ENCODE measurements at regions not wholly inside any gene's neighbourhood (a gene's known extent, or its start where the extent isn't known, plus 50 kb on each side); places are given as distances from the start of the nearest gene placed in this dataset.

DNA sequence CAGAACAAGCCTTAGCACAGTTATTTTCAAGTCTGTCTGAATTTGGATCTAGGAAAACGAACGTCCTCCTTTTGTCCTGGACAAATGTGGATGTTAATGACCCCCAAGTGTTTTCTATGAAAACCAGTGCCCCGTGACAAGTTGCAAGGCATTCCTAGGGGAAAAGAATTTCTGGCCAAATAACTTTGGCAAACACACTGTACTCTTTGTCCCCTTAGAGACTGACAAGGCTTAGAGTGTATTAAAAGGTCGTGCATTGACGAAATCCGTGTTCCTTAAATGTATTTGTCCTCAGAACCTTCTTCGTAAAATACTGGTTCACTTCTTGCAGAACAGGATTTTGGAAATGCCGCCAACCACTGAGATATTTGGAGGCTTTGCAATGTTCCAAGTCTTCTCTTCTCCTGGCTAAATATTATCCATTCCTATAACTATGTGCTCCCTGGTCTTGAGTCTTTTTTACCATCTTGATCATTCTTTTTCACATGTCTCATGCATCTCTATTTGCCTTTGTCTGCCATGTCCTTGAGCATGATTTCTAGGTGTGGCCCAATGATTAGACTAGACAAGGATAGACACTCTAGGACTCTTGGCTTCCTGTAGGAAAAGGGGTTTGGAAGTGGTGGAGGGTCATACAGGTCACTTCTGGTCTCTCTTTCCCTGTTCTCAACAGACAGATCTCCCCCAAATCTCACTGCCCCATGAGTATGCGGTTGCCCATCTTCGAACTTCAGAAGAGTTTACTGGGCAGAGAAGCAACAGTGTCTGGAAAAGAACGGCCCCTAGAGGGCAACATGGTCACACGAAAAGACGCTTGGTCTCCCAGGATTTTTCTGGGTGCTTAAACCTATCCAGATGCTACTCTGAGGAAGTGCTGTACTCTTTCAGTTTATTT, 117.5 kb downstream of the EDEM1 start:
- no peak for FAIRE-seq

DNA sequence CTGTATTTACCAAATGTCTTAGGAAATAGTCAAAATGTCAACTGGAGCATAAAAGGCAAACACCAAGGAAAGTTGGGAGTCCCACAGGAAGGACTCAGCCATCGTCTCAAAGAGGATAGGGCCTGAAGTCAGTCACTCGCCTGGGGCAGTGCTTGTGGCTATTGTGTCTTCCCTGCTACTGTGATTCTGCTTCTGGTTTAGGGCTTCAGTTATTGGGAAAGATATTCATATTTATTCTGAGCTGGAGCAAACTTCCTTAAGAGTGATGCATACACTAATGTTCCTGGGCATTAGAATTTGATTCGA, 118.1 kb downstream of the EDEM1 start:
- no peak for FAIRE-seq

GRCh38 chr3:5309171-5309570, 121.7 kb downstream of the EDEM1 start:
- no peak for FAIRE-seq

GRCh38 chr3:5309602-5310001, 122.1 kb downstream of the EDEM1 start:
- no peak for FAIRE-seq

GRCh38 chr3:5310509-5310908, 123.0 kb downstream of the EDEM1 start:
- FAIRE-seq, result no peak

DNA sequence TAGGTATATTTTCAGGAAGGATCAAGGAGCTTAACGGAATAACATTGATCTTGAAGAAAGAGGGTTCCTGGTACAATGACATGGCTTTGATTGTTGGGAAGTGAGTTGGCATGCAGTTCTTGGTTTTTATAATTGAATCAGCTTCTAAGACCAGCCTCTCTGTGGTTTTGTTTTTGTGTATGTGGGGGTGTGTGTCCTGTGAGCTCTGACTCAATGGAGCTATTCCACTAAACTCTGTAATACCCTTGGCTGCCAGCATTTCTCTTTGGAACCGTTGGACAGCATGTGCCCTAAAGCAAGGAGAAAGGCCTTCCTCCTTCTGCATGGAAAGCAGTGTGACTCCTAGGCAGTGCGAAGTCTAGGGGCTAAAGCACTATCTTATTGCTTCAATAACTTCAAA, 124.8 kb downstream of the EDEM1 start:
- FAIRE-seq, result no peak

DNA sequence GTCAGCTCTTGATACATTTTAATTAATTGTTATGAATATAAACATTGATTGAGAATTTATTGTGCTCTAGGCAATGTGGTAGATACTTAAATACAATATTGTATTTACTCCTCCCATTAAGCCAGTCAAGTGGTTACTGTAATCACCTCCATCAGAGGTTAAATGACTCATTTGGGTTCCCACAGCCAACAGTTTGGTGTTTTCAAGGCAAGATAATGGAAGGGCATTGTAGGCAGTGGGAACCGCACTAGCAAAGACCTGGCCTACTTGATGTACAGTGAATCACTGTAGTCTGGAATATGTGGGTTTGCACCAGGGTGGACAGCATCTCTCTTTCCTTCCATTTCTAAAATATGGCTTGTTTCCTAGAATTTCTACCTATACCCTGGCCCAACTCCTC, 127.4 kb downstream of the EDEM1 start:
- FAIRE-seq, result no peak

GRCh38 chr3:5317557-5317956, 130.1 kb downstream of the EDEM1 start:
- FAIRE-seq, result no peak

GRCh38 chr3:5319454-5319853, 131.9 kb downstream of the EDEM1 start:
- no peak for FAIRE-seq

- FAIRE-seq, result no peak
These were observed 134.3 kb downstream of the EDEM1 start for GRCh38 chr3:5321666-5322340.

DNA sequence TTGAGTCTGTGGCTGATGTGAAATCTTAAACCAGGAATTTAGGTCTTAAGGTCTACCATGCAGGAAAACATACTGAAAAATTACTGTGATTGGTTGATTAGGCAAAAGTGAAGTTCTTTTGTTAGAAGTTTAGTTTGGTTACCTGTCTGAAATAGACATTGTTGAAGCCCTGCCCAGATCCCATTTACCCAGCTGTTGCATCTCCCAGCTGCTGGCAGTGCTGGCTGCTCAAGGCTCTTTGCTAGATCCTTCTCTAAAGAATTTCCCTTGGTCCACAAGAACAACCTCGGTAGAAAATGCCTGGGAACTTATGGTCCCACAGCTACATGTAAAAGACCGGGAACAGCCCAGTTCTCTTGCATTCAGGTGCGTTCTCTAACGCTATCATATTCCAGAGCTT, 137.3 kb downstream of the EDEM1 start:
- FAIRE-seq, result no peak

DNA sequence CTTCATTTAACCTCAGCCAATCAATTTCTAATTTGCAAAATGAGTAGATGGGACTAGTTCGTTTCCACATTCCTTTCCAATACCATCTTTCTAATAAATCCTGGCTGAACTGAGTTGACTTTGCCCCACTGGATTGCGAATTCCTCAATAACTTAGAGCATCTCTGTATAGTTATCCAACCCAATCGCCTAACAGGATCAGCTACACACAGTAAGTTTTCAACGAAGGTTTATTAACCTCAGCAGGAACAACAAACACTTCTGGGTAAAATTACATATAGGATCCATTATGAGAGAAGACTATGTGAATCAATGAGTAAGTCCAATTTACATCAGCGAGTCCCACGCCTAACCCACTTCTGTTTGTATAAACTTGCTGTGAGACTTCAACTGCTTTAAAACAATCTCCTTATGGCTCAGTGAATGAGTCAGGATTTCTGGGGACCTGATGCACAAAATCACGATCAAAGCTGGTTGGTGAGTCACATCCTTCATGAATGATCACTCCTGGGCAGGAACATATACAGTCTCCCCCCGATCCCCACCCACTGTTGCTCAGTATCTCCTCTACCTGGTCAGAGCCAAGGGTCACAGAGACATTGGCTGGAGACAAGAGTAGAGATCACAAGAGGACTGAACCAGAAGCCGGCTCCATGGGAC, 142.8 kb downstream of the EDEM1 start:
- no peak for FAIRE-seq

GRCh38 chr3:5331567-5332269, 144.2 kb downstream of the EDEM1 start:
- FAIRE-seq, result no peak

DNA sequence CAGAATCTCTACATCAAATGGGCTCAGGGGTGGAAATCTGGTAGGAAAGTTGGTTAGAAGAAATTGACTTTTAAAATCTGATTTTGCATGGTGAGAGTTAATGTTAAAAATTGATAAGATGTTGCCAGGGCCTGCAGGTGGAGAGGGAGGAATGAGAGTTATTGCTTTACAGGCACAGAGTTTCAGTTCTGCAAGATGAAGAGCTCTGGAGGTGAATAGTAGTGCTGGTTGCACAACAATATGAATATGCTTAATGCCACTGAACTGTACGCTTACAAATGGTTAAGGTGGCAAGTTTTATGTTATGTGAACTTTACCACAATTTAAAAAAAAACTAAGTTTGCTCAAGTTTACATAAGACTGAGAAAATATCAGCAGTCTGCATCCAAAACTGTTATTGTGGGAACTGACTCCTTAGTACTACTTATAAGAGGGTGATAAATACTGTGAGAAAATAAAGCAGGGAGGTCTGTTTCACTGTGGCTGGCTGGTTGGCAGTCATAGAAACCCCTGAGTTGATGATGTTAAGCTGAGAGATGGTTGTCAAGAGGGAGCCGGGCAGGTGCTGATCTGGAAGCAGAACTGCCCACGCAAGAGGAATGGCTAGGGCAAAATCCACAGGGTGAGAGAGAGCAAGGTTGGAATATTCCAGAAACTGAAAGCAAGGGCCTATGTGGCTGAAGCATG, 144.9 kb downstream of the EDEM1 start:
- no peak for FAIRE-seq

- FAIRE-seq, result no peak
These were observed 152.5 kb downstream of the EDEM1 start for GRCh38 chr3:5339967-5340535.

DNA sequence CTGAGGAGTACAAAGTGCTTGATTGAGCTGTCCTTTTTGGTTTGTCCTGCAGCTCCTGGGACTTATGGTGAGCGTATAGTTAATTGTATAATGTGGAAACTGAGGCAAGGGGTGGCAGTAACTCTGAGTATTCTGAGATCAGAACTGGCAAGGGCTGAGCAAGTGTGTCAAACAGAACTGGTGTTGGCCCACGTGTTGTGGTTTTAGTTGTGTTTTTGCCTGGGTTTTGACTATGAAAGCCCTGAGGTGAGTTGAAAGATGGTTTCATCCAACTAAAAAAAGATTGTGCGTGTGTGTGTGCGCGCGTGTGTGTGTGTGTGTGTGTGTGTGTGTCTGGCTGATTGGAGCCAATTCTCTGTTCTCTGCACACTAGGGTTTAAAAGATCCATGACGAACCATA, 154.1 kb downstream of the EDEM1 start:
- FAIRE-seq, result no peak

DNA sequence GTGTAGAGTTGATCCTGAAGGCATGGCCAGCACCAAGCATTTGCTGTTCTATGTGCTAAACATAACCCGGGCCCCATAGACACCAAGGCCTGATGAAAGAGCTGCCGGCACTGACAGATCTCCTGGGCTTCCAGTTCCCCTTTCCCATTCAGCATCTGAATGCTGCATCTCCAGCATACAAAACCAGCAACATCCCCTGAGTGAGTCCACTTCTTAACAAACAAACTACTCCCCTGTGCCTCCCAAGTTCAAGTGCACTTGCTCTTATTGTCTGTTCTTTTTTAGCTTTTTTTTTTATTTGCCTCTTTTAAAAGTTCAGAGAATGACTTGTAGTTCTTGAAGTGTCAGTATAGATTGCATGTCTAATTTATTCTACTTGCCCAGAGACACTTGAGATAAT, 156.0 kb downstream of the EDEM1 start:
- no peak for FAIRE-seq

- no peak for FAIRE-seq
These were observed 157.2 kb downstream of the EDEM1 start for GRCh38 chr3:5344707-5345106.

DNA sequence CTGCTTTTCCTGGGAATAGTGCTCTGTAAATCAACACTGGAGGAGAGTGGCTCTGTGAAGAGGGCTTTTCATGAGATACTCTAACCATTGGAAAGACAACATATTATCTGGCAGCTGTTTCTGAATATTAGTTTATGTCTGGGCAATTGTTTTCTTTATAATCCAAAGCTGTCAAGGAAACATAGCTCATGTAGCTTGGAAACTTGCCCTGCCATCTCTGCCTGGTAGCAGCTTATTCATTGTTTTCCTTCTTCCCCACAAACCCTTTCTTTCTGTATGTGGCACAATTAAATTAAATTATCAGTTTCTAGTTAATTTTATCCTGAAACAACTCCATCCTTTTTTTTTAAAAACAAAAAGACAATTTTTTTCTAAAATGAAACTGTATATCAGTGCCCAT, 160.0 kb downstream of the EDEM1 start:
- FAIRE-seq, result no peak

GRCh38 chr3:5348229-5348902, 160.9 kb downstream of the EDEM1 start:
- FAIRE-seq, result no peak

GRCh38 chr3:5349343-5349742, 161.8 kb downstream of the EDEM1 start:
- no peak for FAIRE-seq

- no peak for FAIRE-seq
These were observed 169.6 kb downstream of the EDEM1 start for GRCh38 chr3:5357089-5357488.

All from colon (tissue), 2 donors.